DMS53 treated with DMSO at 0.1 percent for 48 hours (cell line): ENCODE measurements at regions not wholly inside any gene's neighbourhood (a gene's known extent, or its start where the extent isn't known, plus 50 kb on each side); places are given as distances from the start of the nearest gene placed in this dataset.

ENCODE experiments used
- DNase-seq: peaks from one replicate; lab custom pipeline; 2025; ENCODE audit not compliant: unreplicated experiment; lab: John Stamatoyannopoulos, UW

GRCh38 chr5:8756498-8757084 lies 789.3 kb downstream of the SEMA5A start:
- DNase-seq, result peak; percentile 9

- DNase-seq, result no peak
These were observed 780.0 kb downstream of the SEMA5A start for GRCh38 chr5:8765886-8766285.

- DNase-seq, result no peak
These were observed 779.4 kb downstream of the SEMA5A start for GRCh38 chr5:8766448-8766847.

GRCh38 chr5:8767111-8767510 lies 778.8 kb downstream of the SEMA5A start:
- no peak for DNase-seq

GRCh38 chr5:8767746-8768145 lies 778.1 kb downstream of the SEMA5A start:
- DNase-seq, result no peak

- DNase-seq, result no peak
These were observed 776.2 kb downstream of the SEMA5A start for GRCh38 chr5:8769631-8770030.

GRCh38 chr5:8770431-8770830 lies 775.4 kb downstream of the SEMA5A start:
- no peak for DNase-seq

GRCh38 chr5:8773046-8773615 lies 772.7 kb downstream of the SEMA5A start:
- no peak for DNase-seq

- DNase-seq, result no peak
These were observed 761.2 kb downstream of the SEMA5A start for GRCh38 chr5:8784692-8785091.

GRCh38 chr5:8788246-8788645 lies 757.6 kb downstream of the SEMA5A start:
- DNase-seq, result no peak

GRCh38 chr5:8805653-8806052 lies 740.2 kb downstream of the SEMA5A start:
- no peak for DNase-seq

GRCh38 chr5:8807636-8808035 lies 738.2 kb downstream of the SEMA5A start:
- no peak for DNase-seq

GRCh38 chr5:8811581-8811980 lies 734.3 kb downstream of the SEMA5A start:
- DNase-seq, result no peak

- no peak for DNase-seq
These were observed 732.7 kb downstream of the SEMA5A start for GRCh38 chr5:8813180-8813579.

- DNase-seq, result no peak
These were observed 731.8 kb downstream of the SEMA5A start for GRCh38 chr5:8814105-8814504.

- no peak for DNase-seq
These were observed 721.5 kb downstream of the SEMA5A start for GRCh38 chr5:8824371-8824770.

- no peak for DNase-seq
These were observed 720.6 kb downstream of the SEMA5A start for GRCh38 chr5:8825139-8825757.

- no peak for DNase-seq
These were observed 719.4 kb downstream of the SEMA5A start for GRCh38 chr5:8826508-8826907.

- no peak for DNase-seq
These were observed 718.2 kb downstream of the SEMA5A start for GRCh38 chr5:8827696-8828095.

- DNase-seq, result no peak
These were observed 717.1 kb downstream of the SEMA5A start for GRCh38 chr5:8828596-8829322.

GRCh38 chr5:8829323-8830029 lies 716.4 kb downstream of the SEMA5A start:
- no peak for DNase-seq
